HG02588 (cell line): ENCODE measurements at regions not wholly inside any gene's neighbourhood (a gene's known extent, or its start where the extent isn't known, plus 50 kb on each side); places are given as distances from the start of the nearest gene placed in this dataset.
"Not testable (repeated sequence)": the region's sequence is repeated elsewhere in the genome, so short reads cannot be mapped to it uniquely, and the experiment has no call there.

ENCODE experiments used
- ATAC-seq: cut with Tn5 transposase; IDR thresholded peaks from one replicate; pipeline ENCODE4 v1.9.1; 2021; ENCODE audit warnings: mild to moderate bottlenecking, moderate library complexity; ENCODE audit not compliant: unreplicated experiment

DNA sequence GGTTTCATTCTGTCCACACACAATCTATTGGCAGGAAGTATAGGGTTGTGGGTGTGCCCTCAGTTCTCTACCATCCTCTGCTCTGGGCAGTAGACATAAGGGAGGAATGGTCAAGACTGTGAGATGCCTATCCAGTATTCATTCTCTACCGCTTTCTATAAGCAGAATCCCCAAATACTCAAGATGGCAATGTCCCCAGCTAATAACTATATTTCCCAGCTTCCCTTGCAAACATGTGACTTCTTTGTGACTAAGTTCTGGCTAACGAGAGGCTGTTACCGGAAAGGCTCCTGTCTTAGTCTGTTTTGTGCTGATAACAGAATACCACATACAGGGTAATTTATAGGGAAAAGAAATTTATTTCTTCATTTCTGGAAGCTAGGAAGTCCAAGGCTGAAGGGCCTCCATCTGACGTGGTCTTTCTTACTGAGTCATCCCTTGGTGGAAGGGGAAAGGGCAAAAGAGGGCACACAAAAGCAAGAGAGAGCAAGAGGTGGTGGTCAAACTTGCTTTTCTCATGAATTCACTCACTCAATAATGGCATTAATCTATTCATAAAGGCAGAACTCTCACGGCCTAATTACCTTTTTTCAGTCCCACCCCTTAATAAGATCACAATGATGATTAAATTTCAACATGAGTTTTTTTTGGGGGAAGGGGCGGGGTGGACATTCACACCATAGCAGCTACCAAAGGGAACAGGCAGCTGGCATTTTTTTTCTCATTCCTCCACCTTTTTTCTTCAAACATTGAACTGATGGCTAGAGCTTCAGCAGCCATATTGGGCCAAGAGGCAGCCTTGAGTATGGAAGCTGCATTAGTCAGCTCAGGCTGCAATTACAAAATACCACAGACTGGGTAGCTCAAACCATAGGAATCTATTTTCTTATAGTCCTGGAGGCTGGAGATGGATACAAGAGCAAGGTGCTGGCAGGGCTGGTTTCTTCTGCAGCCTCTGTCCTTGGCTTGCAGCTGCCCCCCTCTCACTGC lies 109.7 kb upstream of the OR9Q1 start:
- no peak for ATAC-seq

DNA sequence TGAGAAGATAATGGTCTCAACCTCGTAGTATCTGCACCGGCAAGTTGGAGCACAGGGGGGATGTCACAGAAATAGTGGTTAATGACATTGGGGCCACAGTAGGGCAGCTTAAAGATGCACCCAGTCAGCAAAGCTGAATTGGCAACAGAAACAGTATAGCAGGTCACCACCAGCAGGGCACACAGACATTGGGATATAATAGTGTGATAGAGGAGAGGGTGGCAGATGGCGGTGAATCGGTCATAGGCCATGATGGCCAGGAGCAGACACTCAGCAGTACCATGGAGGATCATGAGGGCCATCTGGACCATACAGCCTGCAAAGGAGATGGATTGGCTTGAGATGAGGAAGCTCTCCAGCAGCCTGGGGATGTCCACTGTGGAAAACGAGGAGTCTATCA lies 106.0 kb upstream of the OR9Q1 start:
- no peak for ATAC-seq

DNA sequence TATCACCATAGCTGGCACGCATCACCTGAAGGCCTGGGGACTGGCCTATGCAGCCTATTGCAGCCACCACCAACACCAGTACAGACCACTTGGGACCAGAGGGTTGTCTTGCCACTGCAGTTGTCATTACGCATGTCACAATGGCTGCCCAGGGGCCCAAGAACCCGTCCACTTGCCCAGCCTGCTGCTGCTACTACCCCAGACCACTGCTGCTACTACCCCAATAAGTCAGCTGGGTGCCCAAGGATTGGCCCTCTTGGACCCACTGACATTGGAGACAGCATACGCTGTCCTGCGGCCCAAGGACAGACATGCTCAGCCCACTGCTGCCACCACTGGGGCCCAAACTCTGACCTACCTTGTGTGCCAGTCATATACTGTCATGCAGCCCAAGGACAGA lies 102.7 kb upstream of the OR9Q1 start:
- no peak for ATAC-seq

DNA sequence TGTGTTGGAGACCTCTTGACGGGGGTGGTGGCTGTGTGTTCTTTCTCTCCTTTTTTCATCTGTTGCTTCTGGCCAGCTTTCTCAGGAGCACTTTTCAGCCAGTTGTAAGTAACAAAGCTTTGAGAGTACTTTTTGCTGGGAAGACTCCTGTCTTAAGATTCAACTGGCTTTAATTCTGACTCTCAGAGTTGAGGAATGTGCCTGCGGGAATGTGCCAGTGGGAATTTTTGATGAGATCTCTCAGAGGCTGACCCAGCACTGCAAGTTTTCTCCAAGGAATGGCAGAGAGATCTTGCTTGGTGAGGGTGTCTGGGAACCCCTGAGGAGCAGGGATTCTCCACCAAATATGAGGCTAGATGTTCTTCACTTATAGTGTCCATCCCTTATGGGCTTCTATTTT lies 91.6 kb upstream of the OR9Q1 start:
- no peak for ATAC-seq

DNA sequence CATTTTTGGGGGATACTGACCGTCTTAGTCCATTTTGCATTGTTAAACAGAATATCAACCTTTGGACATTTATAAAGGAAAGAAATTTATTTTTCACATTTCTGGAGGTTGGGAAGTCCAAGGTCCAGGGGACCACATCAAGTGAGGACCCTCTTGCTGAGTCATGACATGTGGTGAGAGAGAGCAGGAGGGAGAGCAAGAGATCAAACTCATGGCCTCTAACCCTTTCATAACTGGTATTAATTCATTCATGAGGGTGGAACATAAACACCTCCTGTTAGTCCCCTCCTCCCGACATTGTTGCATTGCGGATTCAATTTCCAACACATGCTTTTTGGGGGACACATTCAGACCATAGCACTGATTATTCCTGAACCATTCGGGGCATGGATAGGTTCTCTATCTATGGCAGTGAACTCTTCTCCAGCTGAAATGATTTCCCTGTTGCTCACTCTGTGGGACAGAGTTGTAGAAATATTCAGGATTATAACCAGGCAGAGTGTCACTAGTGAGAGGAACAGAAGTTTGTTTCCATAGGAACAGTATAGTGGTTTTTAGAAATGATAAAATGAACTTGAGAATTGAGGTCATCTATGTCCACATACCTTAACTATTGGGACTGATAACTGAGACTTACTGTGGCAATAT lies 88.2 kb upstream of the OR9Q1 start:
- no peak for ATAC-seq

DNA sequence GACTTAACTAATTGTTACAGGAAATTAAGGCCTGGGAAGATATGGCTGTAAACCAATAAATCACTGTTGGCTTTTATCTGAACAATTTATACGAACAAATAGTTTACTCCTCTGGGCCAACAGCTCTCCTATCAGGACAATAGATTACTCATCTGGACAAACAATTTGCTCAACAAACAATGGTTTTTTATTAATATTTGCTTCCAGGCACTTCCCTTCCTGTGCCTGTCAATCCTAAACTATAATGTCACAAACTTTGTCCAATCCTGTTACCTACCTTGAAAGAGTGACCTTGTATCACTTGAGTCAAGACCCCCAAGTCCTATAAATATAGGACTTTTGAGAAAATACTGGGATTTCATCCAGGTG lies 87.6 kb upstream of the OR9Q1 start:
- no peak for ATAC-seq

DNA sequence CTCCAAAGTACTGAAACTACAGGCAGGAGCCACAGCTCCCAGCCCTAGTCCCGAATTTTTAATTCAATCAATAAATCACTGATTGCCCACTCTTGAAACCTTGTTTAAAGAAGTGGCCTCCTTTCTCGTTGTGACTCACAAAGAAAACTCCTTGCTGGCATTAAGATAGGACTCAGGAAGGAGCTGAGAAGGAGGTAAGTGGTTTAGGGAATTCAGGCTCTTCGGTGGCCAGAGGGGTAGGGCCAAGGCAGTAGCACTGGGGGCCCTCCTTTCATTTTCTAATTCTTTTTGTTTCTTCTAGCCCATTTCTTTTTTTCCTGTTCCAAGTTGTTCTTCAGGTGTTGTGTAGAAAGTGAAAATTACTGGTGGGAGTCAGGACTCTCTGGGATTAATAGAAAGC lies 86.2 kb upstream of the OR9Q1 start:
- ATAC-seq, result no peak

DNA sequence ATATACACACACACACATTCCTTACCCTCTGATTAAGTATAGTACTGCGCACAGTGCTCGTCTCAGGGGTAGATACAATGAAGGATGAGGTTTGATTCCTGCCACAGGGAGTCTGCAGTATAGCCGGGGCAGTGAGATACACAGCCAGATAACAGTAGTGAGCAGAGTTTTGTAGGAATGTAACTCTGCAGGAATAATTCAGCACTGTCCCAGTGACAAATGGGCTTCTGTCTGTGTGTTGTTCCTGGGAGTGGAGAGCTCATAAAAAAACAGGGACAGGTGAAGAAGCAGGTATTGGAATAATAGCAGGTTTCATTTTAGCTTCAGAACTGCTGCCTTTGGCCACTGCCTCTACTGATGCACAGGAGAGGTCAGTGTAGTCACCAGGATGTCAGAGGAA lies 85.3 kb upstream of the OR9Q1 start:
- no peak for ATAC-seq

DNA sequence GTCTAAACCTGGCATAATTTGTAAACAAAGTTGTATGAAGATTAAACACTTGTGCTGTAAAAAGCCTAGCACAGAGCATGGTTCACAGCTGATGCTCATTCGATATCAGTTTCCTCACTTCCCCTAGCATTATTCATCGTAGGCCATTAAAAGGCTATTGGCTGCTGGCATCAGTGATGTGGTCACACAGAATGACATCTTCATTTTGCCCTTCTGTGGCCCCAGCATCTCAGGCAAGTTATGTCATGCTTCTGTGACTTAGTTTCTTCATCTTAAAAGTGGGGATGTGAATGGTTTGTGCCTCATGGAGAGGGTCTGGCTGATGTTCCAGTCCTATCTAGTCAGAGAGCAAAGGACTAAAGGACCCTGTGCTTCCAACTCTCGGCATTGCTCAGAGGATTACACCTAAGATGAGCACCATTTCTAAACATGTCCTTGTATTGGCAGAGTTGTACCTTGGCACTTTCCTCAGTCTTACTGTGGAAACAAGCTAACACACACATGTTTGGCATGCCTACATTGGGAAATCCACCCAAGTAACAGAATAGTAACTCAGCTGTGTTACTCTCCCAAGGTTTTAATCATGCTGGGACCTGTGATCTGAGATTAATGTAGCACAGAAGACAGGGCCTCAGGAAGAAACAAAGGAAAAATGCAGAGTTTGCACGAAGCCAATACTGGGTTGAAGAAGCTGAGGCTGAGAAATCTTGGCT lies 83.5 kb upstream of the OR9Q1 start:
- ATAC-seq, result no peak

DNA sequence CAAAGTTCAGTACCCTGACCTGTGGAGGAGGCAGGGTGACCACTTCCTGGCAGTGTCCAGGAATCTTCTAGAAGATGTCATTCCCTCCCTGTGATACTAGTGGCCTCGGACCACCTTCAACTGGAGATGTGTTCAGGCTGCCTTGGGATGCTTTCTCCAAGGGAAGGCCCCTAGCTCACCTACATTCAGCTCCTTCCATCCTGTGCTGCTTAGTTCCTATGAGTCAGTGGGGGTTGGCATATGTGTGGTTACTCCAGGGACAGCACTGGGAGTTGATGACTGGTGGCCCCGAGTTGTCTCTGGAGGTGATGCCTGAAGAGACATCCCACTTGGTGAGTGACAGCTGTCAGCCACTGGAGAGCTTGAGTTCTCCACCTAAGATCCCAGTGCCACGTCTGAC lies 81.8 kb upstream of the OR9Q1 start:
- ATAC-seq, result no peak

DNA sequence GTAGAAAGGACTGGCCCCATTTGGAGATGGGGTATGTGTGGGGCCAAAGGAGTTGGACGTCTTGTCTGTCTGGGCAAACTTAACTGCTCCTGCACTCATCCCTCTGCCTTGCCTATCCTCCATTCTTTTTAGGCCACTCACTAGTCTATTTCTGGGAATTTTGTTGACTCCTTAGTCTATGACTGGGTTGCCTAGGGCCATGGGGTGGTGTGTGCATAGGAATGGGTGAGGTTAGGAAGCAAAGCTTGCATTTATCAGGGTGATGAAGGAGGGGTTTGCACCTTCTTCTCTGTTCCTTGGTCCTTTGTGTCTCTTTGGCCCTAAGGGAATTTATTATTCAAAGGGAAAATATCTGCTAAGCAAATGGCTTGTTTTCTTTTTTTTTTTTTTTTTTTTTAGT lies 80.9 kb upstream of the OR9Q1 start:
- no peak for ATAC-seq

DNA sequence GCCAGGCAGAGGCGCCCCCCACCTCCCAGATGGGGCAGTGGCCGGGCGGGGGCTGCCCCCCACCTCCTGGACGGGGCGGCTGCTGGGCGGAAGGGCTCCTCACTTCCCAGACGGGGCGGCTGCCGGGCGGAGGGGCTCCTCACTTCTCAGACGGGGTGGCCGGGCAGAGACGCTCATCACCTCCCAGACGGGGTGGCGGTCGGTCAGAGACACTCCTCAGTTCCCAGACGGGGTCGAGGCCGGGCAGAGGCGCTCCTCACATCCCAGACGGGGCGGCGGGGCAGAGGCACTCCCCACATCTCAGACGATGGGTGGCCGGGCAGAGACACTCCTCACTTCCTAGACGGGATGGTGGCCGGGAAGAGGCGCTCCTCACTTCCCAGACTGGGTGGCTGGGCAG lies 79.9 kb upstream of the OR9Q1 start:
- not testable (repeated sequence) for ATAC-seq

DNA sequence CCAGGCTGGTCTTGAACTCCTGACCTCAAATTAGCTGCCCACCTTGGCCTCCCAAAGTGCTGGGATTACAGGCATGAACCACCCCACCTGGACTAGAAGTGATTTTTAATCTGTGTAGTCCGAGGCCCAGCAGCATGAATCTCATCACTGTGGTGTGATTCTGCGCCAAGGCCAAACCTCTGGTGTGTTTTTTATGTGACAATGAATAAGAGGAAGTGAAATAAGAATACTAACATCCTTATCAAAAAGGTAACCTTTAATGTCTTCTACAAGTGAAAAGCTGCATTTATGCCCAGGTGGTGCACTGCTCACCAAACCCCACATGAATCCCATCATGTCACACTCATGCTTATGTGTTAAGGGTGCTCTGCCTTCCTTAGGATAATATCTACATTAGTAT lies 77.1 kb upstream of the OR9Q1 start:
- no peak for ATAC-seq

DNA sequence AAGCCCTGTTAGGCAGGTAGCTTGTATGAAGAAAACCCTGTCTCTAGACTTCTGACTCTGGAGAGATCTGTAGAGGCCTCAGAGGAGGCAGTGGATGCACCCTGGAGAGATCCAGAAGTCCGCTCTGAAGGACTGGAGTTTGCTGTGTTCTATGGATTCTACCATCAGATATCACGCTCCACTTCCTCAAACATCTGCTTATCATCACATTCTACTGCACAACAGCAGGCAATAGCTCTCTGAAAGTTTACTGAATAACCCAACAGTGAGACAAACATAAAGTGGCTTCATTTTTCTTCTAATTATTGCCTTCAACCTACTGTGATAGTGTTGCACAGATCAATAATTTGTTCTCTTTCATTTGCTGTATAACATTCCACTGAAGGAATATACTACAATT lies 59.0 kb upstream of the OR9Q1 start:
- no peak for ATAC-seq

DNA sequence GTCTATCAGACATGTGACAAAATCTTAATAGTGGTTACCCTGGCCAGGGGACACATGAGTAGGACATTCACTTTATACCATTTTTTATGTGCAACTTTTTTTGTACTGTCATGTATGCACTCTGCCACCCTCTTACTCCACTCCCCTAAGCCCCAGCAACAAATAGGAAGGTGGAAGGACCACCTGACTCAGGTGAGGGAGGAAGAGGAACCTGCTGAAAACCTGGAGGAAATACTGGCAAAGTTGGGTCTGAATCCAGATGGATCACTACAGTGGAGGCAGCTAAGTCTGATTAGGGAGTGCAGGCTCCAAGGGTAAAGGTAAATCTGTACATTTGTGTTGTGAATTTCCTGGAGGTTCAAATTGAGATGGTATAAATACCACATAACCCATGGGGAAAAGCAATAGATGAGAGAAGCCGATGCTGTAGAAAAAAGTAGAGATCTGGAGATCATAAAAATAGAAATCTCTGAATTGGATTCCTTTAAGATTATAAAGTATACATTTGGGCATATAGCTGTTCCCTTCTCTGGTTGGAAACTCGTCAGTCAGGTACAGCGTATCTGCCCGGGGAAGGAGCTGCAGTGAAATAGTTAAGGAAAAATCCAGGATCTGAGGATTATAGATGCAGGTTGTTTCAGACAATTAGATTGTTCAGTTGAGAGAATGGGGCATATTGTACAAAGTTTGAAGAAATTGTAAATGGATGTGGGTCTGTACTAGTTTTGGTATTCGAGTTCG lies 52.2 kb upstream of the OR9Q1 start:
- ATAC-seq, result no peak

DNA sequence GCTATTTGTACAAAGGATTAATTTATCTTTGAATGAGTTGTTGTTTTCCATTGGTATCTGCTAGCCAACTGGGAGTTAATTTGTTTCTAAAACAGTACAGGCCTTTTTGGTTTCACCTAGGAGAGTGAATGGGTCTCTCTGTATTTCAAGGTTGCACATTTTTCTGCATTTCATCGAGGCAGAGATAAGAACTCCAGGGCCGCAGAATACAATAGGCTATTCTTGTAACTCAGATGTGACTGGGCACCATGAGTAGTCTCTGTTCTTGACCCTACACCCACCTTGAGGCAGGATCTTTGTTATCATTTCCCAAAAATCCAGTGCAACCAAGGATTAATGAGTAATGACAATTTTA lies 51.7 kb upstream of the OR9Q1 start:
- no peak for ATAC-seq
